ENCODE measurements at regions not wholly inside any gene's neighbourhood (a gene's known extent, or its start where the extent isn't known, plus 50 kb on each side); places are given as distances from the start of the nearest gene placed in this dataset.

DNA sequence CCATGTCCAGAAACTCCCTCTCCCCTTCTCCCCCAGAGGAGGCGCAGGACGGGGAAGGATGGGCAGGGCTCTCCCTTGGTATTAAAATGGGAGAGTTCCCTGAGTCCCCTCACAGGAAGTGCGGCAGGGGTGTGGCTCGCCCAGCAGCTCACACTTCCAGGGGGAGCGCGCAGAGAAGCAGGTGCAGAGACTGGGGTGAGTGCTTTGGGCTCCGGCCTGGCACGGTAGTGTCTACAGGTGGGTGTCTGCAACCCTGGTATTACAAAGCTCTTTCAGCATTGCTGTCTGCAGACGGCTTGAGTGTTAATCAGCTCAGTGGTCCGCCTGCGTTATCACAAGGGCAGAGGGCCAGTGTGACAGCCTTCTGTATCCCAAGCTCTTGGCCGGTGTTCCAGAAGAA lies 114.9 kb upstream of the FBXL7 start:
- TF ChIP-seq, protein P1, sequence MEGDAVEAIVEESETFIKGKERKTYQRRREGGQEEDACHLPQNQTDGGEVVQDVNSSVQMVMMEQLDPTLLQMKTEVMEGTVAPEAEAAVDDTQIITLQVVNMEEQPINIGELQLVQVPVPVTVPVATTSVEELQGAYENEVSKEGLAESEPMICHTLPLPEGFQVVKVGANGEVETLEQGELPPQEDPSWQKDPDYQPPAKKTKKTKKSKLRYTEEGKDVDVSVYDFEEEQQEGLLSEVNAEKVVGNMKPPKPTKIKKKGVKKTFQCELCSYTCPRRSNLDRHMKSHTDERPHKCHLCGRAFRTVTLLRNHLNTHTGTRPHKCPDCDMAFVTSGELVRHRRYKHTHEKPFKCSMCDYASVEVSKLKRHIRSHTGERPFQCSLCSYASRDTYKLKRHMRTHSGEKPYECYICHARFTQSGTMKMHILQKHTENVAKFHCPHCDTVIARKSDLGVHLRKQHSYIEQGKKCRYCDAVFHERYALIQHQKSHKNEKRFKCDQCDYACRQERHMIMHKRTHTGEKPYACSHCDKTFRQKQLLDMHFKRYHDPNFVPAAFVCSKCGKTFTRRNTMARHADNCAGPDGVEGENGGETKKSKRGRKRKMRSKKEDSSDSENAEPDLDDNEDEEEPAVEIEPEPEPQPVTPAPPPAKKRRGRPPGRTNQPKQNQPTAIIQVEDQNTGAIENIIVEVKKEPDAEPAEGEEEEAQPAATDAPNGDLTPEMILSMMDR (IDR thresholded peaks at IDR 0.05; ENCODE audit: low read depth, low read length): no peak
- no peak for DNase-seq (ENCODE audit: extremely low read depth, low read depth)

DNA sequence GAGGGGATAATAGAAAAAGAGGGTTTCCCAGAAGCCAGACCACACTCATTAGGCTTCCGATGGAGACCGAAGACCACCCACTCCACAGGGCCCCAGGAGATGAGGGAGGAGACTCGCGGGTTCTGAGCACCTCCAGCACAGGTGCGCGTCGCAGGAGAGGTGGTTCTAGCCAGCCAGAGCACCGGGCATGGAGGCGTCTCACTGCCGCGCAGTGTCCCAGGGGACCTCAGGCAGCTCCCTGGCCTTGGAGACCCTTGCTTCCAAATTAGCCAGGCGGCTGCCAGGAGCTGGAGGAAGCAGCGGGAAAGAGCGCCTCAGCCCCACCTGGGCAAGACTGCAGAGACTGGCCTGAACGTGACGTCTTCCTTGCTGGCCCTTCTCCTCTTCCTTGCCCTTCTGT lies 115.4 kb upstream of the FBXL7 start:
- DNase-seq (ENCODE audit: extremely low read depth, low read depth): no peak
- TF ChIP-seq, protein P1 (IDR thresholded peaks at IDR 0.05; ENCODE audit: low read depth, low read length): no peak

DNA sequence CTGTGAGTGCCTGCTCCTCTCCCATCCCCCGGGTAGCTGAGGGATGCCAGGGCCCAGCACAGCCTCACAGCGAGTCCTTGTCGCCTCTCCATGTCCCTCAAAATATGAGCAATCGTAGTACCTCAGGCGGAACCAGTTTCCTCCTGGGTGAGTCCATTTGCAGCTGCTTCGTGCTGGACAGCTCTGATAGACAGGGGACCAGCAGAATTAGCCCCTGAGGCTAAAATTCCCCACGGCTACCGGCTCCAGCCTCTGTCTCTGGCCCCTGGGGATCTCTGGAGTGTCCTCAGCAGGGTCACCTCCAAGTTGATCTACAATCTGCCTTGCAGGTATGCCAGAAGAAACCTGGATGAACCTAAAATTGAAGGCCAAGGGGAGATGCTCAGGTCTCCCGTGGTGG lies 115.8 kb upstream of the FBXL7 start:
- TF ChIP-seq, protein P1 (IDR thresholded peaks at IDR 0.05; ENCODE audit: low read depth, low read length): no peak
- no peak for DNase-seq (ENCODE audit: extremely low read depth, low read depth)

DNA sequence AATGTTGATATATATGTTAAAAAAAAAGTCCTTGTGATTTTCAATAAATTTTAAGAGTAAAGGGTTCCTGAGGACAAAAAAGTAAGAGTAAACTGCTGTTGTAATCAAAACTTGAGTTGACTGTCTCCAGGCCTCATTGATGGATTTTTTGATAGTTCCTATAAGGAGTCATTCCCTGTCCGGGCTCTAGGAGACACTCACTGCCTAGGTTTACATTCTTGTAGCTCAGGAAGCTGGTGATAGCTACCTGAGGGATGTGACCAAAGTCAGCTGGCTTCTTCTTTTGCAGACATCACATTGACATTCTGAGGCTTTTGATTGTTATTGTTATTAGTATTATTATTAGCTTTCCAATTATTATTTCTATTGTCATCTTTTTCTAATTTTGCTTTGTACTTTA lies 116.5 kb upstream of the FBXL7 start:
- no peak for DNase-seq (ENCODE audit: extremely low read depth, low read depth)
- TF ChIP-seq, protein P1 (IDR thresholded peaks at IDR 0.05; ENCODE audit: low read depth, low read length): peak; percentile 54

DNA sequence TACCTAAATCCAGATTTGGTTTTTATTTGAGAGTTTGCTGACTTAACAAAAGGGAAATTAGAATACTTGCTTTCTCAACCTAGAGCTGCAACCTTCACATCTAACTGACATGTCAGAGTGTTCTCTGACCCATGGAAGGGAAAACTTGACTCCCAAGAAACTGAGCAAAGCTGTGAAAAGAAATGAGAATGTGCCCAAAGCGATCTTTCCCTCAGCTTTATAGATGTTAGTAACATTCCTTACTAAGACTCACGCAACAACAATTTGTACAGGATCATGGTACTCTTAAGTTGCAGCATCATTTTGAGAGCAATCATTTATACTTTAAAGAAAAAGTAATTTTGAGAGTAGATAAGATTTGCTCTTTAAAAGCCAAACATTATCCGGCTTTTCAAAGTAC lies 117.0 kb upstream of the FBXL7 start:
- TF ChIP-seq, protein P1 (IDR thresholded peaks at IDR 0.05; ENCODE audit: low read depth, low read length): no peak
- no peak for DNase-seq (ENCODE audit: extremely low read depth, low read depth)

DNA sequence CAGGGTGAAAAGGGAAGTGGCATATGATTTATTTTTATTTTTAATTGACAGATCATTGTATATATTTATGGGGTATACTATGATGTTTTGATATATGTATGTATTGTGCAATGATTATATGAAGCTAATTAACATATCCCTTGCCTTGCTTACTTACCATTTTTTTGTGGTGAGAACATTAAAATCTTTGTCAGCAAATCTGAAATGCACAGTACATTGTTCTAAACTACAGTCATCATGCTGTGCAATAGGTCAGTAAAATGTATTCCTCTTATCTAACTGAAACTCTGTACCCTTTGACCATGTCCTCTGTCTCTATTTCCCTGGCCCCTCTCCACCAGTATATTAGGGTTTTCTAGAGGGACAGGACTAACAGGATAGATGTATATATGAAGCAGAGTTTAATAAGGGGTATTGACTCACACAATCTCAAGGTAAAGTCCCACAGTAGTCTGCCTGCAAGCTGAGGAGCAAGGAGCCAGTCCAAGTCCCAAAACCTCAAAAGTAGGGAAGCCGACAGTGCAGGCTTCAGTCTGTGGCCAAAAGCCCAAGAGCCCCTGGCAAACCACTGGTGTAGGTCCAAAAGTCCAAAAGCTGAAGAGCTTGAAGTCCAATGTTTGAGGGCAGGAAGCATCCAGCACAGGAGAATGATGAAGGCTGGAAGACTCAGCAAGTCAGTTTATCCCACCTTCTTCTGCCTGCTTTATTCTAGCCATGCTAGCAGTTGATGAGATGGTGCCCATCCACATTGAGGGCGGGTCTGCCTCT lies 122.2 kb upstream of the FBXL7 start:
- TF ChIP-seq, protein P1 (IDR thresholded peaks at IDR 0.05; ENCODE audit: low read depth, low read length): no peak
- no peak for DNase-seq (ENCODE audit: extremely low read depth, low read depth)

DNA sequence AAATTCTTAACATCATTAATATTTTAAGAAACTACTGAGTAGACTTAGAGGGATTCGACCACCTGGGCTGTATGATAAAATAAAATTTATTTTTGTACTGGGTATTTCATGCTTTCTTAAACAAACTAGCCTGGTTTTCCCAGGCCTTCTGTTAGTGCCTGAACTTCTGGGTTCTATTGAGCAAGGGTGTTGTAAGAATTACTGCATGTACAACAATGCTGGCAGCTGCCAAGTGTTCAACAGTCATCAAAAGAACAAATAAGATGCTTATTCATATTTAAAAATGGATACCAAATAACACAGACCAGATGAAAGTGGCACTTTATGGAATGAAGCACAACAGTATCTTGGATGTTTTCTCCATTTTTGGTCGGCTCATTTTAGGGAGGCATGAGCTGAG lies 123.2 kb upstream of the FBXL7 start:
- no peak for DNase-seq (ENCODE audit: extremely low read depth, low read depth)
- TF ChIP-seq, protein P1 (IDR thresholded peaks at IDR 0.05; ENCODE audit: low read depth, low read length): no peak
